H1 (cell line): ENCODE measurements at regions not wholly inside any gene's neighbourhood (a gene's known extent, or its start where the extent isn't known, plus 50 kb on each side); places are given as distances from the start of the nearest gene placed in this dataset.

Source experiments
- CTCF ChIA-PET: fragments of 300-600 bp; sonication (Branson Sonifier 250); formaldehyde crosslinking; loops from one replicate; lab custom pipeline; 2021; ENCODE audit not compliant: partially characterized antibody; lab: Charles Lee
- POLR2A ChIA-PET: fragments of 300-600 bp; sonication (Branson Sonifier 250); formaldehyde crosslinking; loops from one replicate; lab custom pipeline; 2021; ENCODE audit warnings: inconsistent platforms; ENCODE audit not compliant: partially characterized antibody; lab: Charles Lee
- DNase-seq, 2 experiments: peaks; one replicate each; pipeline versions ENCODE4 v3.0.0 to v3.0.0-alpha.2; 2010 to 2022; ENCODE audit warnings: low spot score in 2 of 2, low read depth in 1 of 2, mixed read lengths in 1 of 2
- FAIRE-seq: peaks from 2 replicates; lab custom pipeline; 2011; peaks lifted over from hg19 to GRCh38; lab: Jason Lieb, UNC
- H2AFZ ChIP-seq: 2 replicates; pipeline ENCODE4 v1.8.1; 2012; ENCODE audit warnings: low read length, inconsistent platforms
- H2AK5ac ChIP-seq: 2 replicates; pipeline ENCODE4 v1.6.1; 2013; ENCODE audit warnings: low read depth, low read length
- H2BK120ac ChIP-seq: replicated peaks from 2 replicates; pipeline ENCODE3; 2013; ENCODE audit warnings: low read depth, low read length, inconsistent platforms
- H2BK12ac ChIP-seq: 2 replicates; pipeline ENCODE4 v1.6.1; 2013; ENCODE audit warnings: low read depth, low read length
- H2BK15ac ChIP-seq: 2 replicates; pipeline ENCODE4 v1.6.1; 2013; ENCODE audit warnings: low read length
- H2BK20ac ChIP-seq: 2 replicates; pipeline ENCODE4 v1.6.1; 2013; ENCODE audit warnings: low read length
- H2BK5ac ChIP-seq: 2 replicates; pipeline ENCODE4 v1.6.1; 2013; ENCODE audit warnings: low read depth, low read length
- H3K14ac ChIP-seq: 2 replicates; pipeline ENCODE4 v1.6.1; 2013; ENCODE audit warnings: inconsistent platforms; ENCODE audit not compliant: insufficient read length
- H3K18ac ChIP-seq: 2 replicates; pipeline ENCODE4 v1.6.1; 2013; ENCODE audit warnings: low read length; ENCODE audit errors: extremely low read depth
- H3K23ac ChIP-seq: 2 replicates; pipeline ENCODE4 v1.6.1; 2013; ENCODE audit warnings: inconsistent platforms; ENCODE audit not compliant: insufficient read length
- H3K23me2 ChIP-seq: 2 replicates; pipeline ENCODE4 v1.6.1; 2013; ENCODE audit warnings: low read depth, low read length
- H3K27ac ChIP-seq: 2 replicates; pipeline ENCODE4 v1.6.1; 2011; ENCODE audit warnings: low read depth, low read length, inconsistent platforms
- H3K27me3 ChIP-seq, 4 experiments: replicated peaks in 1 of 4; 1 replicate in 1 of 4; 2 replicates in 3 of 4; pipeline versions ENCODE4 v1.6.1 to v1.8.1; 2011 to 2013; ENCODE audit warnings: low read length in 3 of 4, mild to moderate bottlenecking in 3 of 4, inconsistent platforms in 2 of 4, mixed read lengths in 2 of 4, moderate library complexity in 1 of 4; ENCODE audit not compliant: control insufficient read depth in 3 of 4, insufficient read depth in 3 of 4; ENCODE audit errors: extremely low read depth in 1 of 4
- H3K36me3 ChIP-seq, 4 experiments: 2 replicates each; pipeline versions ENCODE4 v1.6.1 to v1.8.1; 2011 to 2013; ENCODE audit warnings: mild to moderate bottlenecking in 4 of 4, low read length in 3 of 4, moderate library complexity in 2 of 4, control low read depth in 1 of 4, inconsistent platforms in 1 of 4; ENCODE audit not compliant: insufficient read depth in 4 of 4, control insufficient read depth in 2 of 4
- H3K4ac ChIP-seq: replicated peaks from 2 replicates; pipeline ENCODE3; 2013; ENCODE audit warnings: low read length, low read depth, mixed read lengths, inconsistent platforms; ENCODE audit not compliant: insufficient read length
- H3K4me1 ChIP-seq, 4 experiments: replicated peaks in 1 of 4; 1 replicate in 1 of 4; 2 replicates in 3 of 4; pipeline versions ENCODE4 v1.6.1 to v1.8.1; 2011 to 2013; ENCODE audit warnings: low read length in 3 of 4, inconsistent platforms in 2 of 4, mixed read lengths in 1 of 4; ENCODE audit not compliant: insufficient read depth in 4 of 4, control insufficient read depth in 3 of 4
- H3K4me2 ChIP-seq, 2 experiments: 2 replicates each; pipeline versions ENCODE4 v1.6.1 to v1.8.1; 2011 to 2013; ENCODE audit warnings: low read depth in 2 of 2, low read length in 2 of 2, control low read depth in 1 of 2, inconsistent platforms in 1 of 2, mild to moderate bottlenecking in 1 of 2; ENCODE audit not compliant: insufficient read depth in 1 of 2
- H3K4me3 ChIP-seq, 4 experiments: fragments of 200-600, 300-600 bp in 1 of 4; sonication (generic), shearing (Covaris generic), sonication (Bioruptor Twin) in 1 of 4; 2 replicates each; pipeline versions ENCODE4 v1.5.1 to v1.8.1; 2011 to 2016; ENCODE audit warnings: low read length in 4 of 4, low read depth in 3 of 4, control low read depth in 2 of 4, inconsistent platforms in 2 of 4, mild to moderate bottlenecking in 2 of 4, mixed read lengths in 1 of 4, moderate library complexity in 1 of 4; ENCODE audit not compliant: insufficient read depth in 2 of 4; ENCODE audit errors: extremely low read depth in 1 of 4
- H3K56ac ChIP-seq: replicated peaks from 2 replicates; pipeline ENCODE3; 2013; ENCODE audit warnings: low read depth, mild to moderate bottlenecking, mixed read lengths, low read length, inconsistent platforms; ENCODE audit not compliant: insufficient read length
- H3K79me1 ChIP-seq: 2 replicates; pipeline ENCODE4 v1.6.1; 2013; ENCODE audit warnings: low read depth, low read length, control low read depth
- H3K79me2 ChIP-seq, 2 experiments: 2 replicates each; pipeline versions ENCODE4 v1.6.1 to v1.8.1; 2012 to 2013; ENCODE audit warnings: low read length in 2 of 2, mild to moderate bottlenecking in 2 of 2, inconsistent platforms in 1 of 2; ENCODE audit not compliant: insufficient read depth in 2 of 2, control insufficient read depth in 1 of 2
- H3K9ac ChIP-seq, 4 experiments: replicated peaks in 1 of 4; 1 replicate in 1 of 4; 2 replicates in 3 of 4; pipeline versions ENCODE4 v1.6.1 to v1.8.1; 2011 to 2013; ENCODE audit warnings: low read depth in 3 of 4, low read length in 3 of 4, control low read depth in 2 of 4, mild to moderate bottlenecking in 2 of 4, moderate library complexity in 2 of 4, inconsistent platforms in 1 of 4; ENCODE audit errors: extremely low read depth in 1 of 4
- H3K9me3 ChIP-seq, 2 experiments: 2 replicates each; pipeline versions ENCODE4 v1.6.1 to v1.8.1; 2012 to 2013; ENCODE audit warnings: mild to moderate bottlenecking in 2 of 2, moderate library complexity in 2 of 2, control low read depth in 1 of 2, inconsistent platforms in 1 of 2, low read depth in 1 of 2, low read length in 1 of 2, mixed read lengths in 1 of 2; ENCODE audit not compliant: insufficient read depth in 2 of 2
- H4K20me1 ChIP-seq, 2 experiments: replicated peaks in 1 of 2; 2 replicates each; pipeline versions ENCODE3 to v1.8.1; 2011 to 2013; ENCODE audit warnings: inconsistent platforms in 2 of 2, low read length in 2 of 2, mild to moderate bottlenecking in 1 of 2; ENCODE audit not compliant: insufficient read depth in 2 of 2, control insufficient read depth in 1 of 2
- H4K5ac ChIP-seq: 2 replicates; pipeline ENCODE4 v1.6.1; 2013; ENCODE audit warnings: low read length, low read depth, mixed read lengths, inconsistent platforms; ENCODE audit not compliant: insufficient read length
- H4K8ac ChIP-seq: 2 replicates; pipeline ENCODE4 v1.8.0; 2013; ENCODE audit warnings: mild to moderate bottlenecking, moderate library complexity, low read length, inconsistent platforms; ENCODE audit not compliant: insufficient read depth; ENCODE audit errors: extremely low read depth
- H4K91ac ChIP-seq: replicated peaks from 2 replicates; pipeline ENCODE3; 2013; ENCODE audit warnings: low read length, mixed read lengths, inconsistent platforms; ENCODE audit not compliant: insufficient read length
- ASH2L ChIP-seq: fragments of 200-600, 300-600 bp; sonication (generic); IDR thresholded peaks from one replicate; pipeline ENCODE4 v1.7.1; 2017; ENCODE audit warnings: low read length
- ATF3 ChIP-seq: IDR thresholded peaks from 2 replicates; pipeline ENCODE4 v1.6.1; 2011; ENCODE audit warnings: low read depth, mild to moderate bottlenecking, low read length; ENCODE audit not compliant: insufficient read depth
- BCL11A ChIP-seq, 2 experiments: IDR thresholded peaks; one replicate each; pipeline ENCODE4 v1.6.1; 2011; ENCODE audit warnings: low read depth in 2 of 2, low read length in 2 of 2, mild to moderate bottlenecking in 2 of 2
- BRCA1 ChIP-seq: IDR thresholded peaks from 2 replicates; pipeline ENCODE4 v1.6.1; 2012; ENCODE audit warnings: low read depth, low read length, improper control_type of control experiment
- EGR1 ChIP-seq: IDR thresholded peaks from 2 replicates; pipeline ENCODE4 v1.6.1; 2011; ENCODE audit warnings: low read depth, low read length, borderline replicate concordance
- GABPA ChIP-seq: IDR thresholded peaks from 2 replicates; pipeline ENCODE4 v1.6.1; 2011; ENCODE audit warnings: mild to moderate bottlenecking, low read length, moderate library complexity, borderline replicate concordance; ENCODE audit not compliant: insufficient read depth
- KDM1A ChIP-seq: fragments of 200-600, 300-600 bp; sonication (generic); IDR thresholded peaks from 2 replicates; pipeline ENCODE4 v1.7.1; 2016; ENCODE audit warnings: mild to moderate bottlenecking, low read length, borderline replicate concordance
- KDM5A ChIP-seq: fragments of 200-600 bp; IDR thresholded peaks from 2 replicates; pipeline ENCODE4 v1.7.1; 2012; ENCODE audit warnings: mild to moderate bottlenecking, low read length, inconsistent platforms, mixed read lengths
- NRF1 ChIP-seq: IDR thresholded peaks from 2 replicates; pipeline ENCODE4 v1.6.1; 2011; ENCODE audit warnings: mild to moderate bottlenecking, low read depth, low read length, improper control_type of control experiment
- PHF8 ChIP-seq: fragments of 200-600 bp; sonication (generic); conservative IDR thresholded peaks from 2 replicates; pipeline ENCODE4 v1.7.1; 2012; ENCODE audit warnings: low read depth, mild to moderate bottlenecking, inconsistent platforms, low read length, moderate library complexity
- POLR2A ChIP-seq, 2 experiments: IDR thresholded peaks; 1 replicate in 1 of 2; 2 replicates in 1 of 2; pipeline ENCODE4 v1.6.1; 2011; ENCODE audit warnings: low read depth in 2 of 2, low read length in 2 of 2, mild to moderate bottlenecking in 2 of 2; ENCODE audit errors: control extremely low read depth in 1 of 2
- POLR2AphosphoS5 ChIP-seq: IDR thresholded peaks from 2 replicates; pipeline ENCODE4 v1.6.1; 2011; ENCODE audit warnings: low read depth, low read length
- RAD21 ChIP-seq, 2 experiments: IDR thresholded peaks in 1 of 2; conservative IDR thresholded peaks in 1 of 2; 2 replicates each; pipeline ENCODE4 v1.6.1; 2011; ENCODE audit warnings: low read depth in 2 of 2, low read length in 2 of 2, improper control_type of control experiment in 1 of 2, inconsistent platforms in 1 of 2, mild to moderate bottlenecking in 1 of 2, moderate library complexity in 1 of 2
- YY1 ChIP-seq: IDR thresholded peaks from 2 replicates; pipeline ENCODE4 v1.6.1; 2011; ENCODE audit warnings: low read depth, mild to moderate bottlenecking, low read length
- ZNF274 ChIP-seq: IDR thresholded peaks from 2 replicates; pipeline ENCODE4 v1.7.0; 2012; ENCODE audit warnings: low read length, borderline replicate concordance; ENCODE audit errors: extremely low read depth
- WGBS, 2 experiments: shearing (Covaris generic) in 1 of 2; methylation state at CpG; one replicate each; pipeline versions ENCODE4 v1.1.6 to v1.1.7; 2013 to 2015; ENCODE audit warnings: low lambda C conversion rate in 2 of 2, mixed read lengths in 2 of 2, inconsistent platforms in 1 of 2, low coverage in 1 of 2, missing lambda C conversion rate in 1 of 2; ENCODE audit not compliant: insufficient replicate concordance in 2 of 2, insufficient coverage in 1 of 2, insufficient read length in 1 of 2; ENCODE audit errors: extremely low coverage in 1 of 2, missing lambda C conversion rate in 1 of 2; 5-methylcytosine and 5-hydroxymethylcytosine counted together

GRCh38 chr9:82560036-82560435, 502.9 kb downstream of the RASEF start:
- Histone ChIP-seq H2BK12ac (no peak overlapping the region), H3K4ac (no peak overlapping the region), H3K23ac (no peak overlapping the region), H3K79me2 (no peaks in the 10 kb centered on the region; a peak in 1 of 4 replicates), H3K4me1 (peaks cover 0 to 4% (median 0%) of the 10 kb centered on the region in 4 experiments; a peak in 2 of 7 replicates), H2BK120ac (no peak overlapping the region), H3K4me3 (no peak overlapping the region), H3K79me1 (no peaks in the 10 kb centered on the region), H2BK15ac (no peak overlapping the region), H3K9me3 (no peaks in the 10 kb centered on the region; a peak in 1 of 4 replicates), H3K18ac (no peak overlapping the region), H3K14ac (no peak overlapping the region), H2AFZ (no peak overlapping the region), H2AK5ac (no peak overlapping the region), H4K5ac (no peak overlapping the region), H3K27me3 (no peaks in the 10 kb centered on the region), H4K8ac (no peak overlapping the region), H4K91ac (no peak overlapping the region), H2BK20ac (no peak overlapping the region), H3K27ac (no peak overlapping the region), H3K23me2 (peaks cover 2% of the 10 kb centered on the region; the same call in 1 of the 2 replicates), H4K20me1 (peaks cover 0 to 2% of the 10 kb centered on the region in 2 experiments), H3K4me2 (no peak overlapping the region), H3K9ac (no peak overlapping the region), H3K36me3 (no peaks in the 10 kb centered on the region), H3K56ac (no peak overlapping the region), H2BK5ac (no peak overlapping the region)
- CTCF ChIA-PET: interaction anchor here (0.6 to 2.2 kb wide), 5 partner anchors 10 to 345 kb away, joined by 3 to 11 read pairs (median 4); no protein-coding TSS in a partner anchor
- FAIRE-seq: no peak
- 100% methylated on average over 1 of the region's 1 CpG; no CpG with 5 or more reads in 1 of the 2 experiments for WGBS, 2 experiments
- DNase-seq: no peak
- POLR2A ChIA-PET: no interaction called here
- no peak for TF ChIP-seq NRF1
- no peak for TF ChIP-seq RAD21 (IDR thresholded peaks at IDR 0.05 in 1 of 2, conservative IDR thresholded peaks at IDR 0.05 in 1 of 2; ENCODE audit: low read depth in 2 of 2, low read length in 2 of 2)
- TF ChIP-seq POLR2AphosphoS5: no peak
- TF ChIP-seq PHF8: no peak
- TF ChIP-seq EGR1: no peak
- no peak for TF ChIP-seq ZNF274
- no peak for TF ChIP-seq KDM1A
- no peak for TF ChIP-seq ATF3
- no peak for TF ChIP-seq YY1
- TF ChIP-seq KDM5A: no peak
- no peak for TF ChIP-seq GABPA
- no peak for TF ChIP-seq BCL11A (IDR thresholded peaks at IDR 0.05; ENCODE audit: low read depth in 2 of 2, low read length in 2 of 2)
- TF ChIP-seq BRCA1: no peak
- no peak for TF ChIP-seq ASH2L
- no peak for TF ChIP-seq POLR2A (IDR thresholded peaks at IDR 0.05; ENCODE audit: control extremely low read depth in 1 of 2, low read depth in 2 of 2, low read length in 2 of 2)
